Prostate gland (tissue), 2 donors: ENCODE measurements at regions not wholly inside any gene's neighbourhood (a gene's known extent, or its start where the extent isn't known, plus 50 kb on each side); places are given as distances from the start of the nearest gene placed in this dataset.
"Not testable (repeated sequence)": the region's sequence is repeated elsewhere in the genome, so short reads cannot be mapped to it uniquely, and the experiment has no call there.

Source experiments
- POLR2A ChIP-seq: fragments of 450-650 bp; IDR thresholded peaks from one replicate; pipeline ENCODE4 v1.6.1; 2016; ENCODE audit warnings: antibody characterized with exemption, mild to moderate bottlenecking
- POLR2AphosphoS5 ChIP-seq: sonication (generic); formaldehyde crosslinking; IDR thresholded peaks from one replicate; pipeline ENCODE4 v1.6.1; 2017; ENCODE audit warnings: antibody characterized with exemption
- TF ChIP-seq, protein P1 (sequence below), 4 experiments: fragments of 200-600 bp in 2 of 4; fragments of 450-650 bp in 2 of 4; sonication (generic) in 2 of 4; IDR thresholded peaks; 1 replicate in 3 of 4; 2 replicates in 1 of 4; pipeline ENCODE4 v1.5.1; 2016 to 2019; ENCODE audit warnings: antibody characterized with exemption in 4 of 4, mild to moderate bottlenecking in 2 of 4, moderate library complexity in 2 of 4

DNA sequence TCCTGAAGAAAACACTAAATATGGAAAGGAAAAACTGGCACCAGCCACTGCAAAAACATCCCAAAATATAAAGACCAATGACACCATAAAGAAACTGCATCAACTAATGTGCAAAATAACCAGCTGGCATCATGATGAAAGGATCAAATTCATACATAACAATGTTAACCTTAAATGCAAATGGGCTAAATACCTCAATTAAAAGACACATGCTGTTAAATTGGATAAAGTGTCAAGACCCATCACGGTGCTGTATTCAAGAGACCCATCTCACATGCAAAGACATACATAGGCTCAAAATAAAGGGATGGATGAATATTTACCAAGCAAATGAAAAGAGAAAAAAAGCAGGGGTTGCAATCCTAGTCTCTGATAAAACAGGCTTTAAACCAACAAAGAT lies 231.9 kb downstream of the RPRM start:
- TF ChIP-seq, protein P1, sequence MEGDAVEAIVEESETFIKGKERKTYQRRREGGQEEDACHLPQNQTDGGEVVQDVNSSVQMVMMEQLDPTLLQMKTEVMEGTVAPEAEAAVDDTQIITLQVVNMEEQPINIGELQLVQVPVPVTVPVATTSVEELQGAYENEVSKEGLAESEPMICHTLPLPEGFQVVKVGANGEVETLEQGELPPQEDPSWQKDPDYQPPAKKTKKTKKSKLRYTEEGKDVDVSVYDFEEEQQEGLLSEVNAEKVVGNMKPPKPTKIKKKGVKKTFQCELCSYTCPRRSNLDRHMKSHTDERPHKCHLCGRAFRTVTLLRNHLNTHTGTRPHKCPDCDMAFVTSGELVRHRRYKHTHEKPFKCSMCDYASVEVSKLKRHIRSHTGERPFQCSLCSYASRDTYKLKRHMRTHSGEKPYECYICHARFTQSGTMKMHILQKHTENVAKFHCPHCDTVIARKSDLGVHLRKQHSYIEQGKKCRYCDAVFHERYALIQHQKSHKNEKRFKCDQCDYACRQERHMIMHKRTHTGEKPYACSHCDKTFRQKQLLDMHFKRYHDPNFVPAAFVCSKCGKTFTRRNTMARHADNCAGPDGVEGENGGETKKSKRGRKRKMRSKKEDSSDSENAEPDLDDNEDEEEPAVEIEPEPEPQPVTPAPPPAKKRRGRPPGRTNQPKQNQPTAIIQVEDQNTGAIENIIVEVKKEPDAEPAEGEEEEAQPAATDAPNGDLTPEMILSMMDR (IDR thresholded peaks at IDR 0.05), result not testable (repeated sequence)
- TF ChIP-seq POLR2A, POLR2AphosphoS5: not testable (repeated sequence)
